ENCODE measurements at regions not wholly inside any gene's neighbourhood (a gene's known extent, or its start where the extent isn't known, plus 50 kb on each side); places are given as distances from the start of the nearest gene placed in this dataset.

- in situ Hi-C loops (cut with MboI; ENCODE audit: low pct_unique_long_range_greater_than_20kb, low sequenced_read_pairs) = no loop called here
- no peak for DNase-seq
These were observed 407.7 kb downstream of the EPM2A start for GRCh38 chr6:145327586-145327985.

DNA sequence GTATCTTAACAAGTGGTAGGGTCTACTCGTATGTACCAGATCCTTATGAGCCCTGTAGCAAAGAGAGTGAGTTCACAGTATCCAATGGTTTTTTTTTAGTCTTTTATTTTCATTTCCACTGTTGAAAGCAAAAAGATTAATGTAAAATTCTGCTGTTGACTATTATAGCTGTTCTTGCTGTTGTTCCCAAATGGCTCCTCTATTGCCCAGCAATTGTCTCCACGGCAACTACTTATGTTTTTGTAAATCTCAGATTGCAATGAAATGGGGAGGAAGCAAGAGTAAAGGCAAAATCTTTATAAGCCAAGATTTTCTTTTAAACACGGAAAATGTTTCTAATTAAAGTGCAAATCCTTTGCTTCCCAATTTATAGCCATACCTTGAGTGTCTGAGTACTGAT, 406.1 kb downstream of the EPM2A start:
- in situ Hi-C loops (cut with MboI; ENCODE audit: low pct_unique_long_range_greater_than_20kb, low sequenced_read_pairs) = no loop called here
- no peak for DNase-seq

- no peak for DNase-seq
- in situ Hi-C loops (cut with MboI; ENCODE audit: low pct_unique_long_range_greater_than_20kb, low sequenced_read_pairs) = no loop called here
These were observed 404.3 kb downstream of the EPM2A start for GRCh38 chr6:145331066-145331465.

DNA sequence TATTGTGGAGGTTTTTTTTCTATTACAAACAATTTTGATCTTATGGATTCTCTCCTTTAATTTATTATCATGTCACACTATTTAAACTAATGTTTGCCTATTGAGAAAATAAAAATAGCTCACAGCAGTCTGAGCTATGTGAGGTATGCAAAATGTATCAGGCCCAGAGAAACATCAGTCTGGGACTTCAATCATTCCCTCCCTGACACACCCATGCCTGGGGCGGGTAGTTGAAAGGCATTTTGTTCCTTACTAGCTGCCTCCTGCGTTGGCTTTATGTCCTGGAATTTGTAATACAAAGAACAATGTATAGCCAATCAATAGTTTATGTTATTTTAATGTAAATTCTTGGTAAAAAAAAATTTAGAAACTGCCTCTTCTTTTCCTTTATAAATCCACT, 403.3 kb downstream of the EPM2A start:
- no peak for DNase-seq
- in situ Hi-C loops (cut with MboI; ENCODE audit: low pct_unique_long_range_greater_than_20kb, low sequenced_read_pairs) = no loop called here

GRCh38 chr6:145336119-145336518, 399.2 kb downstream of the EPM2A start:
- in situ Hi-C loops (cut with MboI; ENCODE audit: low pct_unique_long_range_greater_than_20kb, low sequenced_read_pairs) = no loop called here
- DNase-seq = no peak

DNA sequence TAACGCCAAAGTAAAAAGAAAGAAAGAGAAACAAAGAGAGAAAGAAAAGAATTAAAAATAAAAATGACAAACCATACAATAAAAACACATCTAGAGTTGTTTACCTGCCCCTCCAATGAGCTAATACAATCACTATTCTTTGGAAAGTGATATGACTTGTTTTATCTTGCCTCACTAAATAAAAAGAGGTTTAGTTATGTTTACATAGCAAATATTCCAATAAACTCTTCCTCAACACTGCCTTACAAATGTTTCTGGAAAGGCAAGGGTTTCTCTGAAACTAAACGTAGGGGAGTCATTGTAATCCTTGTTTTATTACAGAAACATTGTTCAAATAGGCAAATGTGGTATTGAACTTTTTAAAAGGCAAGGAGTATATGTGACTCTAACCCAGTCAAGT, 396.2 kb downstream of the EPM2A start:
- in situ Hi-C loops (cut with MboI; ENCODE audit: low pct_unique_long_range_greater_than_20kb, low sequenced_read_pairs) = no loop called here
- DNase-seq = no peak

DNA sequence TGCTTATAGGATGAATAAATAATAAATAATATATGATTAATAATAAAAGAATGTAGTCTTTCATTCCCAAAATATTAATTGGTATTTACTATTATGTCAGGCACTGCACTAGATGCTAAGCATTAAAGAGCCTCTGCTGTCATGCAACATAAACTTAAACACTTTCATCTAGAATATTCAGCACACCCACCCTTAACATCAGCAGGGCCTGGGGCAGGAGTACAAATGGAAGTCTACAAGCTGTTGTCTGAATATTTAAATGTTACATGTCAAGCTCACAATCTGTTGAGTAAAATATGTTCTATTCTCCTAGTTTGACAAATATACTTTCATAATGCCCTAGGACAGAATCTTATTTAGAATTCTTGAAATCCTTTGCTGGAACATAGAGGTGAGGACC, 395.1 kb downstream of the EPM2A start:
- in situ Hi-C loops (cut with MboI; ENCODE audit: low pct_unique_long_range_greater_than_20kb, low sequenced_read_pairs) = no loop called here
- DNase-seq = no peak

- in situ Hi-C loops (cut with MboI; ENCODE audit: low pct_unique_long_range_greater_than_20kb, low sequenced_read_pairs) = no loop called here
- DNase-seq = no peak
These were observed 390.2 kb downstream of the EPM2A start for GRCh38 chr6:145345094-145345493.

GRCh38 chr6:145347216-145347615, 388.1 kb downstream of the EPM2A start:
- DNase-seq = no peak
- in situ Hi-C loops (cut with MboI; ENCODE audit: low pct_unique_long_range_greater_than_20kb, low sequenced_read_pairs) = no loop called here

DNA sequence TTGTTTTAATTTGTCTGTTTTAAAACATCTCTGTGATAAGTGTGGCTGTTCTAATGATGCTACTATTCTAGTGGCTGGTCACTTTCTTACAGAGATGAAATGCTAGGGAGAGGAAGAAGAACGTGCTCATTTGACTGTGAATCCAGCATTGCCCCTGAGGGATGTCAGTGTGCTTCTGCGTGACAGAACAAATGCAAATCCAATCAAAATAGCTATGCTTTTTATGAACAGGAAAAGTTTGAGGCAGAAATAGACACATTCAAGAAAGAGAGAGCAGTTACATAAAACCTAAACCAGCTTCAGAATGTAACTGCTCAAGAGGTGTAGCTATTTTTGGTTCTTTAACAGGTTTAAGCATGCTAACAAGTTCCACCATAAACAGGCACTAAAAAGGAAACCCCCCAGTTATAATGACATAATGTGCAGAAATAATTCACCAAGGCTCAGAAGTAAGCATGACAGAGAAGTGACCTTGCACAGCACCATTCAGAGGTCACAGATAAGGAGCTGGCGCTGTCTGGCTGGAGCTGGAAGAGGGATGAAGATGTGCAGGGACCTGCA, 385.3 kb downstream of the EPM2A start:
- DNase-seq = no peak
- in situ Hi-C loops (cut with MboI; ENCODE audit: low pct_unique_long_range_greater_than_20kb, low sequenced_read_pairs) = no loop called here

DNA sequence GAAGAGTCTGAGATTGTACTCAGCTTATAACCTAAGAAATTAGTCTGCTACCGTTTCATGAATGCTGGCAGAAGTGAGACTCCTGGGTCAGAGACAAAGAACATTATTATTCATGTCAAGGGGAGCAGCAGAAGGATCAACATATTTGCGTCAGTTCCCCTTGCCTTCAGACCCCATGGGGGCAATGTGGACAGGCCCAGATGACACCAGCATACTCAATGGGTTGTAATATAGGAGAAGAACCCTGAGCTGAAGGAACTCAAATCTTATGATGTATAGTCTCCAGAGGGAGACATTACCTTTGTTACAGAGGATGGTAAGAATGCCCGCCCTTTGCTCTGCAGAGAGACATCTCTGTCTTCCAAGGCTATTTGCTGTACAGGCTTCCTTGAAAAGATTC, 384.4 kb downstream of the EPM2A start:
- DNase-seq = no peak
- in situ Hi-C loops (cut with MboI; ENCODE audit: low pct_unique_long_range_greater_than_20kb, low sequenced_read_pairs) = no loop called here

- no peak for DNase-seq
- in situ Hi-C loops (cut with MboI; ENCODE audit: low pct_unique_long_range_greater_than_20kb, low sequenced_read_pairs) = no loop called here
These were observed 382.8 kb downstream of the EPM2A start for GRCh38 chr6:145352382-145353080.

GRCh38 chr6:145360865-145361264, 374.5 kb downstream of the EPM2A start:
- in situ Hi-C loops (cut with MboI; ENCODE audit: low pct_unique_long_range_greater_than_20kb, low sequenced_read_pairs) = no loop called here
- DNase-seq = no peak

- in situ Hi-C loops (cut with MboI; ENCODE audit: low pct_unique_long_range_greater_than_20kb, low sequenced_read_pairs) = no loop called here
- DNase-seq = no peak
These were observed 368.2 kb downstream of the EPM2A start for GRCh38 chr6:145367149-145367548.

GRCh38 chr6:145368075-145368474, 367.2 kb downstream of the EPM2A start:
- in situ Hi-C loops (cut with MboI; ENCODE audit: low pct_unique_long_range_greater_than_20kb, low sequenced_read_pairs) = no loop called here
- DNase-seq = no peak

DNA sequence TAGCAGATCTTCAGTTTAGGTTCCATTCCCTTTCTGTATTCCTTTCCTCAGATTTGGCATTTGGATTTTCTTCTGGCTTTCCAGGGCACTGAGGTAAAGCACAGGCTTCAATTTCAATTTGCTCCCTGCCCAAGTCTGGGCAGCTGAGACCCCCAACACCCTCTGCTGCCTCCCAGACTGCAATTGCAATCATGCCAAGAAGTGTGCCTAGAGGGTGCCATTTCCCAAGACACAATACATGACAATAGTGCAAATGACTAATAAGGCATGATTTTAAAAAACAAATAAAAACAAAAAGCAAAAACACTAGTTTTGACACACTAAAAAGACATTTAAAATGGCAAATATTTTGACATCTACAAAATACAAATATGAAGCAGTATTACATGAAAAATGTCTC, 364.8 kb downstream of the EPM2A start:
- no peak for DNase-seq
- in situ Hi-C loops (cut with MboI; ENCODE audit: low pct_unique_long_range_greater_than_20kb, low sequenced_read_pairs) = no loop called here

GRCh38 chr6:145372671-145373151, 362.6 kb downstream of the EPM2A start:
- DNase-seq = no peak
- in situ Hi-C loops (cut with MboI; ENCODE audit: low pct_unique_long_range_greater_than_20kb, low sequenced_read_pairs) = no loop called here

- in situ Hi-C loops (cut with MboI; ENCODE audit: low pct_unique_long_range_greater_than_20kb, low sequenced_read_pairs) = no loop called here
- DNase-seq = no peak
These were observed 361.5 kb downstream of the EPM2A start for GRCh38 chr6:145373826-145374225.

GRCh38 chr6:145374570-145374969, 360.8 kb downstream of the EPM2A start:
- no peak for DNase-seq
- in situ Hi-C loops (cut with MboI; ENCODE audit: low pct_unique_long_range_greater_than_20kb, low sequenced_read_pairs) = no loop called here

DNA sequence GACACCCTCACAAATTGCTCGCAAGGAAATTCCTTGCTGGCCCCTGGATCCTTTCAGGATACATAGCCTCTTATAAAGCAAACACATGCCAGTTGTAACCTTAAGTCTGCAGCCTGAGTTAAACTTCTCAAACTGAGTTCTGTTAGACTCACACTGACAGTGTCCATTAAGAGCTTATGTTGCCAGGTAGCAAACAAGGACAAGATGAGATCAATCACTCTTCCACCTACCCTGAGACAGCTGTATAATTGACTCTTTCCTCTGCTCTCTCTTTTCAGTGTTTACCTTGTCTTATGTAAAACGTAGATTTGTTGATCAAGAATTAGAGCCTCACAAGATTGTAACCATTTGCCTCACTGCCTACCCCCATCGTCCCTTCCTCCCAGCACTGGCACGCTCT, 359.8 kb downstream of the EPM2A start:
- in situ Hi-C loops (cut with MboI; ENCODE audit: low pct_unique_long_range_greater_than_20kb, low sequenced_read_pairs) = no loop called here
- no peak for DNase-seq

DNA sequence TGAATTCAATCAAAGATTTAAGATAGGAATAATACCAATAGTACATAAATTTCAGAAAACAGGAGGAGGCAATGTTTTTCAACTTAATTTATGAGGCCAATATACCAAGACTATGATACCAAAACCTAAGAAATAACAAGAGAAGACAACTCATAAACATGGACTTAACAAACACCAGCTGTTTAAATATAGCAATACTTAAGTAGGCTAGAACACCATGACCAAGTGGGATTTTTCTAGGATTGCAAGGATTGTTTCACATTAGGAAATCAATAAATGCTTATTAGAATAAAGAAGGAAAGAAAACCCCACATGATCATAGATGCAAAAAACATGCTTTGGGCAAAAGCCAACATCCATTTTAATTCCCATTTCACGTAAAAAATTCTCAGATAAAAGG, 355.1 kb downstream of the EPM2A start:
- DNase-seq = no peak
- in situ Hi-C loops (cut with MboI; ENCODE audit: low pct_unique_long_range_greater_than_20kb, low sequenced_read_pairs) = no loop called here
